Loucy (cell line): ENCODE measurements at regions not wholly inside any gene's neighbourhood (a gene's known extent, or its start where the extent isn't known, plus 50 kb on each side); places are given as distances from the start of the nearest gene placed in this dataset.

Source experiments
- H2AFZ ChIP-seq: fragments of 200-600 bp; sonication (generic); 2 replicates; pipeline ENCODE4 v1.6.0; 2016; ENCODE audit warnings: antibody characterized with exemption, mild to moderate bottlenecking, low read length, moderate library complexity
- H3F3A ChIP-seq: fragments of 200-600 bp; 2 replicates; pipeline ENCODE4 v1.6.0; 2016; ENCODE audit warnings: antibody characterized with exemption, low read depth, mild to moderate bottlenecking
- H3K27me3 ChIP-seq: fragments of 200-600 bp; sonication (generic); 2 replicates; pipeline ENCODE4 v1.6.1; 2014; ENCODE audit warnings: low read length, mild to moderate bottlenecking; ENCODE audit not compliant: insufficient read depth, poor library complexity, severe bottlenecking
- H3K36me3 ChIP-seq: fragments of 200-600 bp; sonication (generic); 2 replicates; pipeline ENCODE4 v1.6.1; 2016; ENCODE audit warnings: low read length; ENCODE audit not compliant: insufficient read depth
- H3K4me1 ChIP-seq: fragments of 200-600 bp; sonication (generic); 2 replicates; pipeline ENCODE4 v1.5.1; 2014; ENCODE audit warnings: low read length, mild to moderate bottlenecking; ENCODE audit not compliant: insufficient read depth, poor library complexity, severe bottlenecking
- H3K4me2 ChIP-seq: fragments of 200-600 bp; sonication (generic); 2 replicates; pipeline ENCODE4 v1.6.0; 2014; ENCODE audit warnings: antibody characterized with exemption, low read length, low read depth, mild to moderate bottlenecking; ENCODE audit not compliant: poor library complexity, severe bottlenecking
- H3K4me3 ChIP-seq: fragments of 200-600 bp; sonication (generic); 2 replicates; pipeline ENCODE4 v1.5.1; 2014; ENCODE audit warnings: low read length, mild to moderate bottlenecking, mixed read lengths; ENCODE audit not compliant: poor library complexity, severe bottlenecking
- H3K79me2 ChIP-seq: fragments of 200-600 bp; sonication (generic); 2 replicates; pipeline ENCODE4 v1.6.1; 2014; ENCODE audit warnings: low read length; ENCODE audit not compliant: insufficient read depth
- H3K9ac ChIP-seq: fragments of 200-600 bp; sonication (generic); 2 replicates; pipeline ENCODE4 v1.6.0; 2014; ENCODE audit warnings: mild to moderate bottlenecking, low read depth, low read length, moderate library complexity; ENCODE audit not compliant: poor library complexity, severe bottlenecking
- H3K9me2 ChIP-seq: fragments of 200-600 bp; sonication (generic); replicated peaks from 2 replicates; pipeline ENCODE4 v1.6.1; 2016; ENCODE audit warnings: low read depth, low read length, mixed read lengths
- H3K9me3 ChIP-seq: fragments of 200-600 bp; sonication (generic); 2 replicates; pipeline ENCODE4 v1.6.1; 2014; ENCODE audit warnings: mild to moderate bottlenecking, antibody characterized with exemption, low read length, low read depth; ENCODE audit not compliant: insufficient read depth
- H4K20me1 ChIP-seq: fragments of 200-600 bp; sonication (generic); 2 replicates; pipeline ENCODE4 v1.6.0; 2014; ENCODE audit warnings: antibody characterized with exemption, low read length, mild to moderate bottlenecking; ENCODE audit not compliant: insufficient read depth, poor library complexity, severe bottlenecking
- CTCF ChIP-seq: fragments of 200-600 bp; sonication (generic); conservative IDR thresholded peaks from 2 replicates; pipeline ENCODE4 v1.5.1; 2014; ENCODE audit warnings: mild to moderate bottlenecking, antibody characterized with exemption, low read length
- EZH2phosphoT487 ChIP-seq: fragments of 200-600 bp; IDR thresholded peaks from 2 replicates; pipeline ENCODE4 v1.6.1; 2018; ENCODE audit warnings: antibody characterized with exemption, mild to moderate bottlenecking, moderate library complexity, borderline replicate concordance

DNA sequence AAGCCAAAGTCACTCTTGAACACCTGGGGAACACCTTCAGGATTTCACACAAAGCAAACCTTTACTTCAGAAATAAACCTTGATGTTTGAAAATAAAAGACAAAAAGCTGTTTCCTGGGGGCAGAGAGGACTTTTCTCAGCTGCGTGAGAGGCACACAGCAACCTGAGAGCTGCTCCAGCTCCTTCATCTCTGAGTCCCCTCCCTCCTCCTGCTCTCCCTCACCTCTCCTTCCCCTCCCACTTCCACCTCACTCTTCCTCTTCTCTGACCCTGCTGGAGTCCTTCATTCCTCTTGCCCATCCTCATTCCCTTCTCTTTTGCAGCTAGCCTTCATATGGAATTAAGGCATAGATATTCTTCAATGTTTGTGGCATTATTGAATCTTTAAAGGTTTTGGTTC is 208.4 kb downstream of the OMA1 start:
- no peaks in the 10 kb centered on the region for H3K27me3 ChIP-seq
- TF ChIP-seq EZH2phosphoT487 (no peak), CTCF (no peak)
- no peak overlapping the region for H3K4me2 ChIP-seq
- H3K4me1 ChIP-seq, result no peaks in the 10 kb centered on the region
- no peaks in the 10 kb centered on the region for H3K79me2 ChIP-seq
- H3K9me3 ChIP-seq, result no peaks in the 10 kb centered on the region
- no peak overlapping the region for H3K9ac ChIP-seq
- no peak overlapping the region for H3K4me3 ChIP-seq
- H4K20me1 ChIP-seq, result no peaks in the 10 kb centered on the region
- H3F3A ChIP-seq, result no peaks in the 10 kb centered on the region
- H2AFZ ChIP-seq, result no peak overlapping the region
- no peaks in the 10 kb centered on the region for H3K9me2 ChIP-seq
- no peaks in the 10 kb centered on the region for H3K36me3 ChIP-seq

- TF ChIP-seq CTCF, result no peak
- no peak for TF ChIP-seq EZH2phosphoT487
- no peak overlapping the region for H3K4me3 ChIP-seq
- H3K27me3 ChIP-seq, result no peaks in the 10 kb centered on the region
- H3K9ac ChIP-seq, result no peak overlapping the region
- no peak overlapping the region for H3K4me2 ChIP-seq
- H3F3A ChIP-seq, result no peaks in the 10 kb centered on the region
- H3K79me2 ChIP-seq, result no peaks in the 10 kb centered on the region
- no peaks in the 10 kb centered on the region for H3K9me3 ChIP-seq
- no peaks in the 10 kb centered on the region for H4K20me1 ChIP-seq
- no peaks in the 10 kb centered on the region for H3K9me2 ChIP-seq
- H3K36me3 ChIP-seq, result no peaks in the 10 kb centered on the region
- no peak overlapping the region for H2AFZ ChIP-seq
- H3K4me1 ChIP-seq, result no peaks in the 10 kb centered on the region
These were observed 213.0 kb downstream of the OMA1 start for GRCh38 chr1:58333511-58333910.

DNA sequence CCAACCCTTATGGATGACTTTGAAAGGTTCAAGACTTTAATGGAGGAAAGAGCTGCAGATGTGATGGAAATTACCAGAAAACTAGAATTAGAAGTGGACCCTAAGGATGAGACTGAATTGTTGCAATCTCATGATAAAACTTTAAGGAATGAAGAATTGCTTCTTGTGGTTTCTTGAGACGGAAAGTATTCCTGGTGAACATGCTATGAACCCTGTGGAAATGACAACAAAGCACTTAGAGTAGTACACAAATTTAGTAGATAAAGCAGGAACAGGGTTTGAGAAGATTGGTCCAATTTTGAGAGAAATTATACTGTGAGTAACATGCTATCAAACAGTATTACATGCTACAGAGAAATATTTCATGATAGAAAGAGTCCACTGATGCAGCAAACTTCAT is 215.4 kb downstream of the OMA1 start:
- Histone ChIP-seq H3K36me3 (no peaks in the 10 kb centered on the region), H3K27me3 (no peaks in the 10 kb centered on the region), H3K9me2 (no peaks in the 10 kb centered on the region), H3K4me2 (no peak overlapping the region), H2AFZ (no peak overlapping the region), H3K9ac (no peak overlapping the region), H3K4me1 (no peaks in the 10 kb centered on the region), H3K9me3 (no peaks in the 10 kb centered on the region), H3K79me2 (no peaks in the 10 kb centered on the region), H4K20me1 (no peaks in the 10 kb centered on the region), H3K4me3 (no peak overlapping the region), H3F3A (no peaks in the 10 kb centered on the region)
- TF ChIP-seq CTCF, result no peak
- no peak for TF ChIP-seq EZH2phosphoT487
